ENCODE measurements at regions not wholly inside any gene's neighbourhood (a gene's known extent, or its start where the extent isn't known, plus 50 kb on each side); places are given as distances from the start of the nearest gene placed in this dataset.

- H3K27ac ChIP-seq (ENCODE audit: insufficient read depth, low read length) = no peak overlapping the region
- no peak overlapping the region for H3K4me3 ChIP-seq (ENCODE audit: insufficient read depth, low read depth, low read length)
- H3K4ac ChIP-seq (ENCODE audit: low read depth, low read length) = no peak overlapping the region
- no peak for ATAC-seq (ENCODE audit: low read depth)
- no peaks in the 10 kb centered on the region for H4K20me1 ChIP-seq (ENCODE audit: insufficient read depth, low read length)
- H2AK5ac ChIP-seq (ENCODE audit: low read depth, low read length) = no peak overlapping the region
- H3K36me3 ChIP-seq (ENCODE audit: control insufficient read depth, insufficient read depth, low read length) = no peaks in the 10 kb centered on the region
- no TSS peak for BruUV-seq (replicated peaks)
- no peak overlapping the region for H3K4me2 ChIP-seq (ENCODE audit: low read depth, low read length)
- POLR2A ChIA-PET (ENCODE audit: unreplicated experiment) = no interaction called here
- CTCF ChIA-PET = no interaction called here
- no peaks in the 10 kb centered on the region for H3K9me3 ChIP-seq (ENCODE audit: control insufficient read depth, insufficient read depth, low read length)
- H3K79me1 ChIP-seq (ENCODE audit: low read depth in 1 of 2, low read length in 2 of 2) = no peaks in the 10 kb centered on the region
- no peak overlapping the region for H2BK120ac ChIP-seq (ENCODE audit: low read depth, low read length)
- H3K23ac ChIP-seq (ENCODE audit: low read depth, low read length) = no peak overlapping the region
- H2AK9ac ChIP-seq (replicated peaks; ENCODE audit: low read depth, low read length, poor library complexity) = no peak overlapping the region
- no peaks in the 10 kb centered on the region for H3K9me1 ChIP-seq (ENCODE audit: insufficient read depth, low read length)
- in situ Hi-C loops (cut with MboI; ENCODE audit: low sequenced_read_pairs) (no loop called here), dilution Hi-C loops (cut with HindIII; ENCODE audit: low sequenced_read_pairs, unreplicated experiment) (no loop called here), intact Hi-C loops (cut with micrococcal nuclease) (no loop called here)
- DNase-seq = no peak
- no peak overlapping the region for H3K14ac ChIP-seq (replicated peaks; ENCODE audit: low read depth, low read length)
- H3K18ac ChIP-seq (ENCODE audit: low read depth, low read length) = no peak overlapping the region
- no peak overlapping the region for H2BK20ac ChIP-seq (ENCODE audit: low read depth, low read length)
- H4K8ac ChIP-seq (ENCODE audit: low read depth in 2 of 2, low read length in 2 of 2) = no peak overlapping the region
- WGBS, 2 experiments (ENCODE audit: extremely low coverage in 2 of 2, insufficient read length in 1 of 2) = 68% methylated on average over 3 of the region's 9 CpGs; no CpG with 5 or more reads in 1 of the 2 experiments
- no peak overlapping the region for H4K91ac ChIP-seq (ENCODE audit: insufficient read depth, low read depth, low read length)
- H2BK5ac ChIP-seq (ENCODE audit: low read depth, low read length, poor library complexity, severe bottlenecking) = no peak overlapping the region
- no peak overlapping the region for H2BK15ac ChIP-seq (ENCODE audit: low read depth, low read length)
- no peaks in the 10 kb centered on the region for H3K4me1 ChIP-seq (ENCODE audit: control insufficient read depth, insufficient read depth, low read length)
- TF ChIP-seq POLR2A (IDR thresholded peaks at IDR 0.05; ENCODE audit: low read depth, low read length) (no peak), RCOR1 (IDR thresholded peaks at IDR 0.05; ENCODE audit: insufficient replicate concordance, low read length) (no peak), FOS (IDR thresholded peaks at IDR 0.05; ENCODE audit: low read depth, low read length) (no peak), RFX5 (IDR thresholded peaks at IDR 0.05; ENCODE audit: low read depth, low read length) (no peak), NFE2L2 (IDR thresholded peaks at IDR 0.05; ENCODE audit: low read depth, low read length) (no peak)
- TF ChIP-seq, protein P1, sequence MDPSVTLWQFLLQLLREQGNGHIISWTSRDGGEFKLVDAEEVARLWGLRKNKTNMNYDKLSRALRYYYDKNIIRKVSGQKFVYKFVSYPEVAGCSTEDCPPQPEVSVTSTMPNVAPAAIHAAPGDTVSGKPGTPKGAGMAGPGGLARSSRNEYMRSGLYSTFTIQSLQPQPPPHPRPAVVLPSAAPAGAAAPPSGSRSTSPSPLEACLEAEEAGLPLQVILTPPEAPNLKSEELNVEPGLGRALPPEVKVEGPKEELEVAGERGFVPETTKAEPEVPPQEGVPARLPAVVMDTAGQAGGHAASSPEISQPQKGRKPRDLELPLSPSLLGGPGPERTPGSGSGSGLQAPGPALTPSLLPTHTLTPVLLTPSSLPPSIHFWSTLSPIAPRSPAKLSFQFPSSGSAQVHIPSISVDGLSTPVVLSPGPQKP (IDR thresholded peaks at IDR 0.05; ENCODE audit: borderline replicate concordance, low read depth, low read length) = no peak
- TF ChIP-seq, protein P2, sequence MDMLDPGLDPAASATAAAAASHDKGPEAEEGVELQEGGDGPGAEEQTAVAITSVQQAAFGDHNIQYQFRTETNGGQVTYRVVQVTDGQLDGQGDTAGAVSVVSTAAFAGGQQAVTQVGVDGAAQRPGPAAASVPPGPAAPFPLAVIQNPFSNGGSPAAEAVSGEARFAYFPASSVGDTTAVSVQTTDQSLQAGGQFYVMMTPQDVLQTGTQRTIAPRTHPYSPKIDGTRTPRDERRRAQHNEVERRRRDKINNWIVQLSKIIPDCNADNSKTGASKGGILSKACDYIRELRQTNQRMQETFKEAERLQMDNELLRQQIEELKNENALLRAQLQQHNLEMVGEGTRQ (IDR thresholded peaks at IDR 0.05; ENCODE audit: low read depth, low read length) = no peak
- H2AFZ ChIP-seq (replicated peaks; ENCODE audit: low read length, poor library complexity) = no peak overlapping the region
- no peaks in the 10 kb centered on the region; the same call in 1 of the 2 replicates for H3K27me3 ChIP-seq (ENCODE audit: control insufficient read depth, insufficient read depth, low read length)
- no peak overlapping the region for H3K56ac ChIP-seq (ENCODE audit: extremely low read depth, insufficient read depth, low read length)
- H4K5ac ChIP-seq (ENCODE audit: low read depth, low read length) = no peak overlapping the region
- no peak overlapping the region for H3K9ac ChIP-seq (ENCODE audit: low read depth, low read length)
These were observed 167.5 kb upstream of the TSHZ3 start for GRCh38 chr19:31516756-31517155.

Data from IMR-90 (cell line).